ENCODE measurements at regions not wholly inside any gene's neighbourhood (a gene's known extent, or its start where the extent isn't known, plus 50 kb on each side); places are given as distances from the start of the nearest gene placed in this dataset.

- ATAC-seq (no peak), DNase-seq (no peak)
- Histone ChIP-seq H3K27ac (no peak overlapping the region), H3K27me3 (no peaks in the 10 kb centered on the region), H3K4me3 (no peak overlapping the region), H3K4me1 (no peaks in the 10 kb centered on the region), H3K36me3 (no peaks in the 10 kb centered on the region), H3K9me3 (no peaks in the 10 kb centered on the region)
- 72 to 80% (median 75%) methylated on average over 3 of the region's 3 CpGs for WGBS, 4 donors
- intact Hi-C loops (cut with DNase I) = no loop called here
- TF ChIP-seq POLR2A (IDR thresholded peaks at IDR 0.05) (no peak), CTCF (IDR thresholded peaks at IDR 0.05) (no peak)
Observed at GRCh38 chrX:44470816-44471215, 71.8 kb downstream of the FUNDC1 start.

- TF ChIP-seq CTCF (IDR thresholded peaks at IDR 0.05) (no peak), POLR2A (IDR thresholded peaks at IDR 0.05) (no peak)
- Histone ChIP-seq H3K36me3 (no peaks in the 10 kb centered on the region), H3K4me3 (no peak overlapping the region), H3K27ac (peak overlapping the region in 1 of 12 donors; percentile 19), H3K4me1 (no peaks in the 10 kb centered on the region), H3K27me3 (peaks cover 0 to 10% (median 0%) of the 10 kb centered on the region in 9 donors), H3K9me3 (peaks cover 0 to 4% (median 0%) of the 10 kb centered on the region in 12 donors)
- no peak for ATAC-seq
- intact Hi-C loops (cut with DNase I) = no loop called here
- WGBS, 4 donors = 45 to 64% (median 50%) methylated on average over 4 of the region's 4 CpGs
- peak in 2 of 5 donors; percentile 7 to 33 for DNase-seq
Observed at GRCh38 chrX:44462850-44463249, 79.8 kb downstream of the FUNDC1 start.

GRCh38 chrX:44459501-44459900, 83.2 kb downstream of the FUNDC1 start:
- intact Hi-C loops (cut with DNase I) = no loop called here
- no peak for TF ChIP-seq CTCF (IDR thresholded peaks at IDR 0.05)
- DNase-seq (no peak), ATAC-seq (no peak)
- Histone ChIP-seq H3K4me3 (no peak overlapping the region), H3K9me3 (peaks cover 0 to 7% (median 0%) of the 10 kb centered on the region in 12 donors), H3K4me1 (no peaks in the 10 kb centered on the region), H3K36me3 (no peaks in the 10 kb centered on the region), H3K27me3 (peaks cover 0 to 18% (median 0%) of the 10 kb centered on the region in 9 donors), H3K27ac (no peak overlapping the region)
- 87 to 94% (median 94%) methylated on average over 5 of the region's 5 CpGs for WGBS, 4 donors

DNA sequence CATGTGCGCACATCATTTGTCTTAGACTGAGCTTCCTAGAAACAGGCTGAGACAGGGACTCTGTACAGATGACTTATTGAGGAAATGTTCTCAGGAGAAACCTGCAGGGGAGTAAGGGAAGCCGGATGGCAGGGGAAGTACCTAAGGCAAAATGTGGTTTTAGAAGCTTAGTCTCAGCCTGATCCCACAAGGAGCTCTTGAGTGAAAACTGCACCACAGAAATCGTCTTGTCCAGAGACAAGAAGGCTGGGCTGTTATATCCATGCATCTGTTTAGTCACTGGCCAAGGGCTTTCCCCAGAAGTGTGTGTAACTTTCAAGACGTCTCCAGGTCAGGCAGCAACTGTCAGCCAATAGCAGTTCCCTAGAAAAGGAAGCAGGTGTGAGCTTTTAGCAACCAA, 86.0 kb downstream of the FUNDC1 start:
- no peak for TF ChIP-seq POLR2A (IDR thresholded peaks at IDR 0.05)
- no peak for TF ChIP-seq CTCF (IDR thresholded peaks at IDR 0.05)
- no peak overlapping the region for H3K27ac ChIP-seq
- no peaks in the 10 kb centered on the region for H3K36me3 ChIP-seq
- H3K4me1 ChIP-seq = no peaks in the 10 kb centered on the region
- DNase-seq = no peak
- 70 to 77% (median 77%) methylated on average over 4 of the region's 4 CpGs for WGBS, 4 donors
- intact Hi-C loops (cut with DNase I) = no loop called here
- peaks cover 0 to 7% (median 0%) of the 10 kb centered on the region in 12 donors for H3K9me3 ChIP-seq
- ATAC-seq = no peak
- no peak overlapping the region for H3K4me3 ChIP-seq
- H3K27me3 ChIP-seq = peaks cover 0 to 13% (median 0%) of the 10 kb centered on the region in 9 donors
